Upper lobe of left lung (tissue), 6 donors: ENCODE measurements at regions not wholly inside any gene's neighbourhood (a gene's known extent, or its start where the extent isn't known, plus 50 kb on each side); places are given as distances from the start of the nearest gene placed in this dataset.

Source experiments
- ATAC-seq, 2 donors: fragments of 200-7000 bp; cut with Tn5 transposase; one replicate each; pipeline ENCODE4 v1.9.1; 2022; ENCODE audit warnings: mild to moderate bottlenecking in 2 of 2, moderate library complexity in 2 of 2; ENCODE audit not compliant: low FRiP score in 2 of 2
- DNase-seq, 2 donors: peaks; one replicate each; pipeline ENCODE4 v3.0.0-alpha.2; 2019 to 2020
- H3K27ac ChIP-seq, 4 donors: fragments of 200-600 bp; sonication (generic); one replicate each; pipeline ENCODE4 v1.5.1; 2016 to 2019
- H3K27me3 ChIP-seq, 4 donors: fragments of 200-600 bp; sonication (generic); one replicate each; pipeline ENCODE4 v1.5.1; 2017 to 2019
- H3K36me3 ChIP-seq, 4 donors: fragments of 200-600 bp; sonication (generic); one replicate each; pipeline ENCODE4 v1.5.1; 2016 to 2019
- H3K4me1 ChIP-seq, 4 donors: fragments of 200-600 bp; sonication (generic); one replicate each; pipeline ENCODE4 v1.5.1; 2018 to 2019
- H3K4me3 ChIP-seq, 4 donors: fragments of 200-600 bp; sonication (generic); one replicate each; pipeline ENCODE4 v1.5.1; 2017 to 2019; ENCODE audit warnings: mild to moderate bottlenecking in 2 of 4, moderate library complexity in 1 of 4
- H3K9me3 ChIP-seq, 4 donors: fragments of 200-600 bp; sonication (generic); one replicate each; pipeline ENCODE4 v1.5.1; 2018 to 2019
- EP300 ChIP-seq, 4 donors: sonication (generic); formaldehyde crosslinking; IDR thresholded peaks; one replicate each; pipeline ENCODE4 v1.5.1; 2017; ENCODE audit warnings: antibody characterized with exemption in 4 of 4, control low read depth in 2 of 4
- POLR2A ChIP-seq, 4 donors: fragments of 450-650 bp; IDR thresholded peaks; one replicate each; pipeline ENCODE4 v1.5.1; 2016 to 2017; ENCODE audit warnings: antibody characterized with exemption in 4 of 4, mild to moderate bottlenecking in 2 of 4
- POLR2AphosphoS5 ChIP-seq, 2 donors: sonication (generic); formaldehyde crosslinking; IDR thresholded peaks; one replicate each; pipeline ENCODE4 v1.5.1; 2017; ENCODE audit warnings: antibody characterized with exemption in 2 of 2
- WGBS, 2 donors: methylation state at CpG; one replicate each; pipeline ENCODE4 v1.1.5; 2017 to 2018; 5-methylcytosine and 5-hydroxymethylcytosine counted together
- TF ChIP-seq, protein P1 (sequence below), 6 experiments: fragments of 450-650 bp in 4 of 6; fragments of 200-600 bp in 2 of 6; sonication (generic) in 2 of 6; IDR thresholded peaks; one replicate each; pipeline ENCODE4 v1.5.1; 2016 to 2019; ENCODE audit warnings: antibody characterized with exemption in 6 of 6
- donor health status: DM: no; HTN: no; CAD: no; lungs with moderate emphysema.
- donor health status: DM: no; HTN: yes; CAD: no; lungs with severe emphysema.

DNA sequence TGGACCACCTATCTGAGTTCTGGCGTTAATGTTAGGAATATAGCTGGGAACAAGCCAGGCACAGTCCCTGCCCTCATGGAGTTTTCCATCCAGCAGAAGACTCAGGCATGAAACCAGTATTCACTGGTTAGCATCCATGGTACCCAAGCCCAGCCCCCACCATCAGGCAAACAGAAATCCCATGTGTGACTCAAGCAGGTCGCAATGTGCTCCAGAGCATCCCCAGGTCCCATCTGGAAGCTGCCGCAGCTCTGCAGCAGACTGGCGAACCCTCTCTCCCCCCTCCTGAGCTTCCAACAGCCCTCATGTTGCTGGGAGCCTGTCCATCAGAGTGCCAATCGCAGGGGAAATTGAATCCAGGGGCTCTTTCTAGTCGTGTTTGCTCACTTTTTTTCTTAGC, 174.2 kb downstream of the RRAGC start:
- 57% methylated on average over 6 of the region's 6 CpGs for WGBS, 2 donors
- no peak overlapping the region for H3K4me3 ChIP-seq
- no peak overlapping the region for H3K27ac ChIP-seq
- no peak for ATAC-seq
- no peak for DNase-seq
- H3K36me3 ChIP-seq: no peaks in the 10 kb centered on the region
- H3K9me3 ChIP-seq: no peaks in the 10 kb centered on the region
- H3K4me1 ChIP-seq: no peaks in the 10 kb centered on the region
- TF ChIP-seq POLR2A (IDR thresholded peaks at IDR 0.05): no peak
- no peaks in the 10 kb centered on the region for H3K27me3 ChIP-seq

DNA sequence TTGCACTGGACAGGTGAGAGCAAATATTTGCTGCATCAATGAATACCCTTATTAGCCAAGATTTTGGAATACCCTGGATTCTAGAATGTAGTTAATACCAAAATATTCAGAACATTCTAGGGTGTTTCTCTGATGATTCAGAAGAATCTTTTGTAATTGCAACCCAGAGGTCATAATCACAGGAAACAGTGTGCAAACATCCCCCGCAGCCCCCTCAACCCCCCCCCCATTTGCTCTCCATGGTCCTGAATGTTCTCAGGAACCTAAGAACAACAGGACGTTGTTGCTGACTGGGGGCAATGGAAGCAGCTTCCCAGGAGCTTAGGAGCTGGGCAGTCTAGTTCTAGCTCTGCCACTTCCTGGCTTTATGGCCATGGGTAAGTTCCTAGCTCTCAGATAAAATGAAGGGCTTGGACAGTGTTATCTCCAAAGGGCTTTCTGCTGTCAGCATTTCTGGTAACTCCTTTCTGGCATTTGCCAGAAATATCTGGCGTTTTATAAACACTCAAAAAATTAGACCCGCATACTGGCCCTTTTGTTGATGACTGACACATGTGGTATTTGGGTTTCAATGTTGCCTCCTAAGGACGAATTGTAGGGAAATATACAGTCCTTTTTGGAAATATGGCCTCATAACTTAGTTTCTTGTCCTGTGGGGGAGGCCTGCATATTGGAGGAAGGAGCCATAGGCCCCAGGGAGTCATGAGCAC, 178.6 kb downstream of the RRAGC start:
- Histone ChIP-seq H3K9me3 (no peaks in the 10 kb centered on the region), H3K36me3 (no peaks in the 10 kb centered on the region), H3K27me3 (no peaks in the 10 kb centered on the region), H3K4me3 (no peak overlapping the region), H3K27ac (no peak overlapping the region), H3K4me1 (no peaks in the 10 kb centered on the region)
- TF ChIP-seq EP300 (IDR thresholded peaks at IDR 0.05) (no peak), POLR2AphosphoS5 (IDR thresholded peaks at IDR 0.05) (no peak), POLR2A (IDR thresholded peaks at IDR 0.05) (no peak)
- TF ChIP-seq, protein P1, sequence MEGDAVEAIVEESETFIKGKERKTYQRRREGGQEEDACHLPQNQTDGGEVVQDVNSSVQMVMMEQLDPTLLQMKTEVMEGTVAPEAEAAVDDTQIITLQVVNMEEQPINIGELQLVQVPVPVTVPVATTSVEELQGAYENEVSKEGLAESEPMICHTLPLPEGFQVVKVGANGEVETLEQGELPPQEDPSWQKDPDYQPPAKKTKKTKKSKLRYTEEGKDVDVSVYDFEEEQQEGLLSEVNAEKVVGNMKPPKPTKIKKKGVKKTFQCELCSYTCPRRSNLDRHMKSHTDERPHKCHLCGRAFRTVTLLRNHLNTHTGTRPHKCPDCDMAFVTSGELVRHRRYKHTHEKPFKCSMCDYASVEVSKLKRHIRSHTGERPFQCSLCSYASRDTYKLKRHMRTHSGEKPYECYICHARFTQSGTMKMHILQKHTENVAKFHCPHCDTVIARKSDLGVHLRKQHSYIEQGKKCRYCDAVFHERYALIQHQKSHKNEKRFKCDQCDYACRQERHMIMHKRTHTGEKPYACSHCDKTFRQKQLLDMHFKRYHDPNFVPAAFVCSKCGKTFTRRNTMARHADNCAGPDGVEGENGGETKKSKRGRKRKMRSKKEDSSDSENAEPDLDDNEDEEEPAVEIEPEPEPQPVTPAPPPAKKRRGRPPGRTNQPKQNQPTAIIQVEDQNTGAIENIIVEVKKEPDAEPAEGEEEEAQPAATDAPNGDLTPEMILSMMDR (IDR thresholded peaks at IDR 0.05): no peak
- 35 to 39% methylated on average over 5 of the region's 5 CpGs for WGBS, 2 donors
- DNase-seq: no peak
- no peak for ATAC-seq

DNA sequence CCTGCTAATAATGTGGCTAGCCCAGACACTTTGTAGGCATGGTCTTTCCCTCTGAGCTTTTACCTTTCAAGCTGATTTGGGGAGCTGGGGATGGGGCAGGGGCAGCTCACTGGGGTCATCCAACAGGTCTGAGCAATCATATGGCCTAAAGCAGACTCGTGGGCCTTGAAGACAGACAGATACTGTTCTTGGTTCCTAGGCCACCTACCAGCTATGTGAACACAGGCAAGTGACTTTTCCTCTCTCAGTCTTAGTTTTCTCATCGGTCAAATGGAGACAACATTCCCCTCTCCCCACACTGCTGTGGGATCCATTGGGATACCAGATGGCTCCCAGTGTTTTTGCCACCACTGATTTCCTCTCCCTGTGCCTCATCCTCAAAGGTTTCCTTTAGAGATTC, 181.8 kb downstream of the RRAGC start:
- 70 to 81% methylated on average over 2 of the region's 2 CpGs for WGBS, 2 donors
- H3K9me3 ChIP-seq: no peaks in the 10 kb centered on the region
- H3K27ac ChIP-seq: no peak overlapping the region
- H3K36me3 ChIP-seq: no peaks in the 10 kb centered on the region
- no peak for DNase-seq
- no peaks in the 10 kb centered on the region for H3K4me1 ChIP-seq
- no peaks in the 10 kb centered on the region for H3K27me3 ChIP-seq
- ATAC-seq: no peak
- TF ChIP-seq POLR2A (IDR thresholded peaks at IDR 0.05): no peak
- no peak overlapping the region for H3K4me3 ChIP-seq

DNA sequence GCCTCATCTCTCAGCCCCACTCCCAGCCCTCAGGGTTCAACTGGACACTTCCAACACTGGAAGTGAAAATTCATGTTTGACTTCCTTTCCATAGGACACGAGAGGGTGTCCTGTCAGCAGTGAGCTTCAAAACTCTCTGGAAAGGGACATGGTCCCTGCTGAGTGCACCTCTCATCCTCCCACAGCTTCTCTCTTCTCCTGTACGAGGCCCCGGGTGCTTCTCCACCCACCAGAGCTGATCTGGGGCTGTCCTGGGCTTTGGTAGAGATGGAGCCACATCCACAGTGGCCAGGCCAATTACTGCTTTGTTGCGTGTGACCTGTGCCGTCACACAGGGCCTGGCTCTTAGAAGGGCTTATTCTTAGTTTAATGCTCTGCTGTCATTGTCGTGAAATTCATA, 182.3 kb downstream of the RRAGC start:
- TF ChIP-seq, protein P1 (IDR thresholded peaks at IDR 0.05): no peak
- no peak for TF ChIP-seq EP300 (IDR thresholded peaks at IDR 0.05)
- no peak for TF ChIP-seq POLR2A (IDR thresholded peaks at IDR 0.05)
- TF ChIP-seq POLR2AphosphoS5 (IDR thresholded peaks at IDR 0.05): no peak
- WGBS, 2 donors: 84 to 90% methylated on average over 6 of the region's 6 CpGs
- no peaks in the 10 kb centered on the region for H3K9me3 ChIP-seq
- no peak overlapping the region for H3K4me3 ChIP-seq
- no peaks in the 10 kb centered on the region for H3K27me3 ChIP-seq
- no peak for ATAC-seq
- H3K4me1 ChIP-seq: no peaks in the 10 kb centered on the region
- DNase-seq: no peak
- H3K36me3 ChIP-seq: no peaks in the 10 kb centered on the region
- no peak overlapping the region for H3K27ac ChIP-seq

DNA sequence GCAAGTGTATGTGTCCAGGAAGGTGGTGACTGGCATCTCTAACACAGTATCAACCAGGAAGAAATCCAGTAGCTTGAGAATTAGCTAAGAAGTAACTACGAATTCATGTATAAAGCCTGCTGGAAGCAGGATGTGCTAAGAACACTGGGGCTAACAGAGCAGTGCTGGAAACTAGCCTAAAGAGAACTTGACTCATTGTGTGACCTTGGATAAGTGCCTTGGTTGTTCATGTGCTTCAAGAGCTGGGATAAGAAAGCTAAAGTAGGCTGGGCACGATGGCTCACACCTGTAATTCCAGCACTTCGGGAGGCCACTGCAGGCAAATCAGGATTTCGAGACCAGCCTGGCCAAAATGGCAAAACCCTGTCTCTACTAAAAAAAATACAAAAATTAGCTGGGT, 186.9 kb downstream of the RRAGC start:
- no peaks in the 10 kb centered on the region for H3K36me3 ChIP-seq
- H3K4me1 ChIP-seq: no peaks in the 10 kb centered on the region
- H3K27me3 ChIP-seq: no peaks in the 10 kb centered on the region
- H3K27ac ChIP-seq: no peak overlapping the region
- no peaks in the 10 kb centered on the region for H3K9me3 ChIP-seq
- WGBS, 2 donors: 58 to 67% methylated on average over 4 of the region's 4 CpGs
- DNase-seq (peak in 1 of 2 donors; percentile 26), ATAC-seq (no peak)
- TF ChIP-seq, protein P1 (IDR thresholded peaks at IDR 0.05): no peak
- no peak for TF ChIP-seq EP300 (IDR thresholded peaks at IDR 0.05)
- no peak for TF ChIP-seq POLR2A (IDR thresholded peaks at IDR 0.05)
- no peak for TF ChIP-seq POLR2AphosphoS5 (IDR thresholded peaks at IDR 0.05)
- no peak overlapping the region for H3K4me3 ChIP-seq

DNA sequence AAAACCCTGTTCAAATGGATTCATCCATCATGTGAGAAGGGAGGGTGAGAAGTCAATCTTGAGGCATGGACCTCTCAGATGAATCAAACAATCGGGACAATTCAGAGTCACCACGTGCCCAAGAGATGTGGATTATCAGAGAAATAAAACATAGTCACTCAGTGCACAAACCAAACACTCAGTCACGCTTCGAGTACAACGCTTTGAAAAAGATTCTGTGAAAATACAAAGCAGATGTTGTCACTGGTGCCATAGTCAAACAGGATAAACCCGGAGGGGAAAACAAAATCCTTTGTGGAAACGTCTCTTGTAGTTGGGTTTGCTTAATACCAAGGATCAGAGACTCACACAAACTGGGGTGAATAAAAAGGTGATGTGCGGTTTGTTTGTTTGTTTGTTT, 188.4 kb downstream of the RRAGC start:
- H3K9me3 ChIP-seq: no peaks in the 10 kb centered on the region
- ATAC-seq (no peak), DNase-seq (no peak)
- 73 to 78% methylated on average over 8 of the region's 8 CpGs for WGBS, 2 donors
- H3K4me3 ChIP-seq: no peak overlapping the region
- no peak overlapping the region for H3K27ac ChIP-seq
- H3K27me3 ChIP-seq: no peaks in the 10 kb centered on the region
- TF ChIP-seq POLR2A (IDR thresholded peaks at IDR 0.05) (no peak), EP300 (IDR thresholded peaks at IDR 0.05) (no peak), POLR2AphosphoS5 (IDR thresholded peaks at IDR 0.05) (no peak)
- TF ChIP-seq, protein P1 (IDR thresholded peaks at IDR 0.05): no peak
- no peaks in the 10 kb centered on the region for H3K4me1 ChIP-seq
- H3K36me3 ChIP-seq: no peaks in the 10 kb centered on the region
